ENCODE measurements at regions not wholly inside any gene's neighbourhood (a gene's known extent, or its start where the extent isn't known, plus 50 kb on each side); places are given as distances from the start of the nearest gene placed in this dataset.

DNA sequence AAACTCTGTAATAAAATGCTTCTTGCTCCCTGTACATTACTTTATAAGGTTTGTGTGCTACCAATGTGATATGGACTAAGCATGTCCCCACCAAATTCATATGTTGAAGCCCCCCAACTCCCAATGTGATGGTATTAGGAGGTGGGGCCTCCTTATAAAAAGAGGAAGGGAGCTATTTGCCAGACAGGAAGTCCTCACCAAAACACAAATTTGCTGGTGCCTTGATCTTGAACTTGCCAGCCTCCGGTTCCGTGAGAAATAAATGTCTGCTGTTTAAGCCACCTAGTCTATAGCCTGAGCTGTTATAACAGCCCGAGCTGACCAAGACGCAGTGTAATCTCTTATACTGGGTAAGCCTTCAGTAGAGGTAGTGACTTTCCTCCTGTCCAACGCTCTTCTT, 114.5 kb downstream of the INHBA start:
- TF ChIP-seq, protein P1, sequence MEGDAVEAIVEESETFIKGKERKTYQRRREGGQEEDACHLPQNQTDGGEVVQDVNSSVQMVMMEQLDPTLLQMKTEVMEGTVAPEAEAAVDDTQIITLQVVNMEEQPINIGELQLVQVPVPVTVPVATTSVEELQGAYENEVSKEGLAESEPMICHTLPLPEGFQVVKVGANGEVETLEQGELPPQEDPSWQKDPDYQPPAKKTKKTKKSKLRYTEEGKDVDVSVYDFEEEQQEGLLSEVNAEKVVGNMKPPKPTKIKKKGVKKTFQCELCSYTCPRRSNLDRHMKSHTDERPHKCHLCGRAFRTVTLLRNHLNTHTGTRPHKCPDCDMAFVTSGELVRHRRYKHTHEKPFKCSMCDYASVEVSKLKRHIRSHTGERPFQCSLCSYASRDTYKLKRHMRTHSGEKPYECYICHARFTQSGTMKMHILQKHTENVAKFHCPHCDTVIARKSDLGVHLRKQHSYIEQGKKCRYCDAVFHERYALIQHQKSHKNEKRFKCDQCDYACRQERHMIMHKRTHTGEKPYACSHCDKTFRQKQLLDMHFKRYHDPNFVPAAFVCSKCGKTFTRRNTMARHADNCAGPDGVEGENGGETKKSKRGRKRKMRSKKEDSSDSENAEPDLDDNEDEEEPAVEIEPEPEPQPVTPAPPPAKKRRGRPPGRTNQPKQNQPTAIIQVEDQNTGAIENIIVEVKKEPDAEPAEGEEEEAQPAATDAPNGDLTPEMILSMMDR (conservative IDR thresholded peaks at IDR 0.05; ENCODE audit: low read length), result no peak
- no peak for TF ChIP-seq EZH2phosphoT487 (IDR thresholded peaks at IDR 0.05; ENCODE audit: borderline replicate concordance)
